ENCODE measurements at regions not wholly inside any gene's neighbourhood (a gene's known extent, or its start where the extent isn't known, plus 50 kb on each side); places are given as distances from the start of the nearest gene placed in this dataset.

- TF ChIP-seq, protein P1, sequence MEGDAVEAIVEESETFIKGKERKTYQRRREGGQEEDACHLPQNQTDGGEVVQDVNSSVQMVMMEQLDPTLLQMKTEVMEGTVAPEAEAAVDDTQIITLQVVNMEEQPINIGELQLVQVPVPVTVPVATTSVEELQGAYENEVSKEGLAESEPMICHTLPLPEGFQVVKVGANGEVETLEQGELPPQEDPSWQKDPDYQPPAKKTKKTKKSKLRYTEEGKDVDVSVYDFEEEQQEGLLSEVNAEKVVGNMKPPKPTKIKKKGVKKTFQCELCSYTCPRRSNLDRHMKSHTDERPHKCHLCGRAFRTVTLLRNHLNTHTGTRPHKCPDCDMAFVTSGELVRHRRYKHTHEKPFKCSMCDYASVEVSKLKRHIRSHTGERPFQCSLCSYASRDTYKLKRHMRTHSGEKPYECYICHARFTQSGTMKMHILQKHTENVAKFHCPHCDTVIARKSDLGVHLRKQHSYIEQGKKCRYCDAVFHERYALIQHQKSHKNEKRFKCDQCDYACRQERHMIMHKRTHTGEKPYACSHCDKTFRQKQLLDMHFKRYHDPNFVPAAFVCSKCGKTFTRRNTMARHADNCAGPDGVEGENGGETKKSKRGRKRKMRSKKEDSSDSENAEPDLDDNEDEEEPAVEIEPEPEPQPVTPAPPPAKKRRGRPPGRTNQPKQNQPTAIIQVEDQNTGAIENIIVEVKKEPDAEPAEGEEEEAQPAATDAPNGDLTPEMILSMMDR (IDR thresholded peaks at IDR 0.05), result no peak
- TF ChIP-seq POLR2A (IDR thresholded peaks at IDR 0.05), result no peak
Observed at GRCh38 chr6:95686272-95686671, 108.9 kb downstream of the MANEA start.
